ENCODE measurements at regions not wholly inside any gene's neighbourhood (a gene's known extent, or its start where the extent isn't known, plus 50 kb on each side); places are given as distances from the start of the nearest gene placed in this dataset.

DNA sequence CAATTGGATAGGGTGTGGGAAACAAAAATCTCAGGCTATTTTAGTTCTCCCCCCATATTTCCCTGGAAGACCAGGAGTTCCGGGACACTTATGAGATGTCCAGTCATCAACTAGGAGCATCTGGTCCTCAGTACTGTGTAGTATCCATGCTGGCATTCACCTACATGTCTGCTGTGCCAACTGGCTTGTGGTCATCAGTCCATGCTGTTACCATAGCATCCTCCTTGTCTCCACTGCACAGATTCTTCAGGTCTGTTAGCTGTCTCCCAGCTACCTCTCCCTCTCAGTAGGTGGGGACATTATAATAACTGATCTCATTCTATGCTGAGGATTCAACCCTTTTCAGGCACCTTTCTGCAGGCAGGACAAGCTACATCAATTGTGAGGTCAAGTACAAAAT lies 302.9 kb downstream of the BARHL2 start:
- H3K4me3 ChIP-seq = no peak overlapping the region
- no peaks in the 10 kb centered on the region for H3K36me3 ChIP-seq
- H3K9me3 ChIP-seq = no peaks in the 10 kb centered on the region
- TF ChIP-seq POLR2A (IDR thresholded peaks at IDR 0.05) = no peak
- TF ChIP-seq, protein P1, sequence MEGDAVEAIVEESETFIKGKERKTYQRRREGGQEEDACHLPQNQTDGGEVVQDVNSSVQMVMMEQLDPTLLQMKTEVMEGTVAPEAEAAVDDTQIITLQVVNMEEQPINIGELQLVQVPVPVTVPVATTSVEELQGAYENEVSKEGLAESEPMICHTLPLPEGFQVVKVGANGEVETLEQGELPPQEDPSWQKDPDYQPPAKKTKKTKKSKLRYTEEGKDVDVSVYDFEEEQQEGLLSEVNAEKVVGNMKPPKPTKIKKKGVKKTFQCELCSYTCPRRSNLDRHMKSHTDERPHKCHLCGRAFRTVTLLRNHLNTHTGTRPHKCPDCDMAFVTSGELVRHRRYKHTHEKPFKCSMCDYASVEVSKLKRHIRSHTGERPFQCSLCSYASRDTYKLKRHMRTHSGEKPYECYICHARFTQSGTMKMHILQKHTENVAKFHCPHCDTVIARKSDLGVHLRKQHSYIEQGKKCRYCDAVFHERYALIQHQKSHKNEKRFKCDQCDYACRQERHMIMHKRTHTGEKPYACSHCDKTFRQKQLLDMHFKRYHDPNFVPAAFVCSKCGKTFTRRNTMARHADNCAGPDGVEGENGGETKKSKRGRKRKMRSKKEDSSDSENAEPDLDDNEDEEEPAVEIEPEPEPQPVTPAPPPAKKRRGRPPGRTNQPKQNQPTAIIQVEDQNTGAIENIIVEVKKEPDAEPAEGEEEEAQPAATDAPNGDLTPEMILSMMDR (IDR thresholded peaks at IDR 0.05) = no peak
- no peak for TF ChIP-seq EP300 (IDR thresholded peaks at IDR 0.05)
- no peaks in the 10 kb centered on the region for H3K4me1 ChIP-seq (ENCODE audit: insufficient read depth)
- no peaks in the 10 kb centered on the region for H3K27me3 ChIP-seq
- 86 to 93% (median 89%) methylated on average over 1 of the region's 1 CpG for WGBS, 3 donors
- intact Hi-C loops (cut with DNase I) = no loop called here
- DNase-seq = no peak
- H3K27ac ChIP-seq = no peak overlapping the region

DNA sequence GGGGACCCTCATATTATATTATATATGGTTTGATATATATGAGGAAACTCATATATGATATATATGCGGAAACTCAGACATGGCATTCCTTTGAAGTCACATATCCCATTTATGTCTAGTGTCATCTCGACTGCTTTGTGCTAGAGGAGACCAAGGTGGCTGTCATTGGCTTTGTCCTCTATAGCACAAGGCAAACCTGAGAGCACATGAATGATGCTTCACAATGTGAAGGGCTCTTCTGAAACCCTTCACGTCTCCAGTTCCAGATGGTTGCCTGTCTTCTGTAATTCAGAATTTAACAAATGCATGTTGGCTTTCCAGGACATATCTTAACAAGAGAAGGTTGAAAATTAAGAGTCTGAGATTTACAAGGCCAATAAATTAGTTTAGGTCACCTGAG lies 303.6 kb downstream of the BARHL2 start:
- intact Hi-C loops (cut with DNase I) = no loop called here
- Histone ChIP-seq H3K36me3 (no peaks in the 10 kb centered on the region), H3K4me1 (ENCODE audit: insufficient read depth) (no peaks in the 10 kb centered on the region), H3K27ac (no peak overlapping the region), H3K4me3 (no peak overlapping the region), H3K27me3 (no peaks in the 10 kb centered on the region), H3K9me3 (no peaks in the 10 kb centered on the region)
- no peak for DNase-seq
- TF ChIP-seq EP300 (IDR thresholded peaks at IDR 0.05) = no peak
- no peak for TF ChIP-seq POLR2A (IDR thresholded peaks at IDR 0.05)
- TF ChIP-seq, protein P1 (IDR thresholded peaks at IDR 0.05) = no peak
- 80 to 86% (median 83%) methylated on average over 3 of the region's 3 CpGs for WGBS, 3 donors

DNA sequence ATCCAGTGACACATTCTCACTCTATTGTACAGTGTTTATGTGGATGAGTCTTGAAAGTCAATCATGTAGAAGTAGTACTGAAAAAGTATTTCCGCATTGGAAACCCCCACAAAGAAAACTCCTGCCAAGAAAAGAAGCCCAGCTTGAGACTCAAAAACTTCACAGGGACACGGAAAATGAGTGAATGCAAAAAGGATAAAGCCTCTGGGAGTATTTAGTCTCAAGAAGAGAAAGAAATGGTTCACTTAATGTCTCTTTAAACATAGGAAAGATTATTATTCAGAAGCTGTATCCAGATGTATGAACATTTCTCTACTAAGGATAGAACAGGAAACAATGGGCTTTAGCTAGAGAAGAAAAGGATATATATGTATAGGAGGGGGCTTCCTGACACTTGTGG lies 304.5 kb downstream of the BARHL2 start:
- H3K4me1 ChIP-seq (ENCODE audit: insufficient read depth) = no peaks in the 10 kb centered on the region
- no peaks in the 10 kb centered on the region for H3K9me3 ChIP-seq
- H3K36me3 ChIP-seq = no peaks in the 10 kb centered on the region
- TF ChIP-seq, protein P1 (IDR thresholded peaks at IDR 0.05) = no peak
- no peak for TF ChIP-seq POLR2A (IDR thresholded peaks at IDR 0.05)
- no peak for TF ChIP-seq EP300 (IDR thresholded peaks at IDR 0.05)
- no peak overlapping the region for H3K27ac ChIP-seq
- no peak for DNase-seq
- intact Hi-C loops (cut with DNase I) = no loop called here
- H3K27me3 ChIP-seq = no peaks in the 10 kb centered on the region
- no peak overlapping the region for H3K4me3 ChIP-seq
- WGBS, 3 donors = 68 to 81% (median 75%) methylated on average over 2 of the region's 2 CpGs

DNA sequence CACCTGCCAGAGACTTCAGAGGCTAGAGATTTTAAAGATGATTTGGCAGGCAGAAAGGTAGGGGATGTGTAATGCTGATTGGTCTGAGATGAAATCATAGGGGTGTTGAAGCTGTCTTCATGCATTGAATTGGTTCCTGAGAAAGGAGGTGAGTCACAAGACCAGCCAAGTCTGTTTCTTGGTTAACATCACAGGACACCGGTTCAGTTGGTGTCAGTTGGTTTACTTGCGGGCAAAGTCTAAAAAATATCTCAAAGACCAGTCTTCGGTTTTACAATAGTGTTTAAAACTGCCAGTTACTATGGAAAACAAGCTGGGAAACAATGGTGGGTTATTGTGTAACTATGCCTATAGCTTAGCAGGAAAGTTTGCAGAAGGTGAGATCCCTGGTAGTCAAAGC lies 305.9 kb downstream of the BARHL2 start:
- TF ChIP-seq POLR2A (IDR thresholded peaks at IDR 0.05) (no peak), EP300 (IDR thresholded peaks at IDR 0.05) (no peak)
- TF ChIP-seq, protein P1 (IDR thresholded peaks at IDR 0.05) = no peak
- intact Hi-C loops (cut with DNase I) = no loop called here
- Histone ChIP-seq H3K36me3 (no peaks in the 10 kb centered on the region), H3K9me3 (no peaks in the 10 kb centered on the region), H3K27ac (no peak overlapping the region), H3K4me3 (no peak overlapping the region), H3K27me3 (no peaks in the 10 kb centered on the region), H3K4me1 (ENCODE audit: insufficient read depth) (no peaks in the 10 kb centered on the region)
- WGBS, 3 donors = 74 to 93% (median 86%) methylated on average over 3 of the region's 3 CpGs
- no peak for DNase-seq

DNA sequence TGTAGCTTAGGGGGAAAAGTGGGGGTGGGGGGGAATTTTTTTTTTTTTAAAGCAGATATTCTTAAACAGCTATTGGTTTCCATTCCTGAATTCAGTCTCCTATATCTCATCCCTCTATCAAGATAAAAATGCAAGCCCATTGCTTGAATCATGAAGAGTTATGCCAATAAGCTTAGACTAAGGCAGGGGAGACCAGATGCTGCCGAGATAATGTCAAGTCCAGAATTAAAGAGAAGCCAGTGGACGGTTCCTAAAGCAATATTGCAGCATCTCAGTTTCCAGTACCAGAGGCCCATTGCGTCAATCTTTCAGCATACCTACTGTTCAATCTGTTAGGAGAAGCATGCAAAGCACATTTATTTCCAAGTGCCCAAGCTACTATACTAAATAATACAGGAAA lies 309.4 kb downstream of the BARHL2 start:
- intact Hi-C loops (cut with DNase I) = no loop called here
- DNase-seq = no peak
- no peak overlapping the region for H3K27ac ChIP-seq
- H3K9me3 ChIP-seq = no peaks in the 10 kb centered on the region
- no peaks in the 10 kb centered on the region for H3K27me3 ChIP-seq
- TF ChIP-seq POLR2A (IDR thresholded peaks at IDR 0.05) (no peak), EP300 (IDR thresholded peaks at IDR 0.05) (no peak)
- TF ChIP-seq, protein P1 (IDR thresholded peaks at IDR 0.05) = no peak
- H3K4me1 ChIP-seq (ENCODE audit: insufficient read depth) = no peaks in the 10 kb centered on the region
- H3K4me3 ChIP-seq = no peak overlapping the region
- WGBS, 3 donors = 69 to 80% (median 72%) methylated on average over 3 of the region's 3 CpGs
- H3K36me3 ChIP-seq = no peaks in the 10 kb centered on the region

Data from ovary (tissue), 7 donors.